B cell (primary cell): ENCODE measurements at regions not wholly inside any gene's neighbourhood (a gene's known extent, or its start where the extent isn't known, plus 50 kb on each side); places are given as distances from the start of the nearest gene placed in this dataset.
"Not testable (repeated sequence)": the region's sequence is repeated elsewhere in the genome, so short reads cannot be mapped to it uniquely, and the experiment has no call there.

Experiments used
- ATAC-seq: fragments of 200-7000 bp; cut with Tn5 transposase; one replicate; pipeline ENCODE4 v1.10.0; 2021; ENCODE audit warnings: low read depth, mild to moderate bottlenecking, moderate number of reproducible peaks, moderate library complexity
- CTCF ChIA-PET: fragments of 350-600 bp; sonication (Branson Sonifier 250); formaldehyde crosslinking; loops from one replicate; lab custom pipeline; 2021; ENCODE audit warnings: antibody characterized with exemption, inconsistent platforms; lab: Charles Lee
- POLR2A ChIA-PET: fragments of 350-600 bp; sonication (Branson Sonifier 250); formaldehyde crosslinking; loops from one replicate; lab custom pipeline; 2021; ENCODE audit warnings: antibody characterized with exemption; lab: Charles Lee
- DNase-seq: peaks from one replicate; pipeline ENCODE4 v3.0.0; 2013
- H2AFZ ChIP-seq: 2 replicates; pipeline ENCODE4 v1.6.1; 2012; ENCODE audit warnings: mild to moderate bottlenecking, low read depth, low read length; ENCODE audit not compliant: insufficient read depth, poor library complexity, severe bottlenecking
- H3K27ac ChIP-seq, 2 donors: 1 replicate in 1 of 2; 2 replicates in 1 of 2; pipeline ENCODE4 v1.5.1; 2012 to 2013; ENCODE audit warnings: low read length in 2 of 2, mild to moderate bottlenecking in 2 of 2, moderate library complexity in 1 of 2
- H3K27me3 ChIP-seq, 4 experiments: fragments of 200-600 bp in 1 of 4; sonication (generic) in 1 of 4; replicated peaks in 1 of 4; 1 replicate in 2 of 4; 2 replicates in 2 of 4; pipeline versions ENCODE4 v1.6.1 to v1.7.0; 2013 to 2016; ENCODE audit warnings: low read length in 3 of 4, mild to moderate bottlenecking in 2 of 4, mixed read lengths in 1 of 4, moderate library complexity in 1 of 4; ENCODE audit not compliant: insufficient read depth in 4 of 4, control insufficient read depth in 3 of 4; ENCODE audit errors: control extremely low read depth in 1 of 4
- H3K36me3 ChIP-seq, 2 experiments: replicated peaks in 1 of 2; 1 replicate in 1 of 2; 2 replicates in 1 of 2; pipeline versions ENCODE4 v1.6.1 to v1.7.1; 2013; ENCODE audit warnings: low read length in 1 of 2; ENCODE audit not compliant: insufficient read depth in 2 of 2, control insufficient read depth in 1 of 2; ENCODE audit errors: control extremely low read depth in 1 of 2, extremely low read depth in 1 of 2
- H3K4me1 ChIP-seq, 2 donors: fragments of 200-600 bp in 1 of 2; sonication (generic) in 1 of 2; 1 replicate in 1 of 2; 2 replicates in 1 of 2; pipeline versions ENCODE4 v1.5.1 to v1.6.1; 2013 to 2017; ENCODE audit warnings: low read length in 2 of 2; ENCODE audit not compliant: control insufficient read depth in 2 of 2, insufficient read depth in 2 of 2
- H3K4me2 ChIP-seq: replicated peaks from 2 replicates; pipeline ENCODE3; 2012; ENCODE audit warnings: mild to moderate bottlenecking, low read depth, low read length; ENCODE audit not compliant: poor library complexity, severe bottlenecking
- H3K4me3 ChIP-seq, 5 experiments: fragments of 200-600 bp in 1 of 5; sonication (generic) in 1 of 5; 1 replicate in 3 of 5; 2 replicates in 2 of 5; pipeline versions ENCODE4 v1.5.1 to v1.7.0; 2011 to 2016; ENCODE audit warnings: low read length in 4 of 5, mild to moderate bottlenecking in 4 of 5, low read depth in 2 of 5, control low read depth in 1 of 5, moderate library complexity in 1 of 5; ENCODE audit not compliant: insufficient read depth in 1 of 5; ENCODE audit errors: control extremely low read depth in 1 of 5, extremely low read depth in 1 of 5
- H3K79me2 ChIP-seq: fragments of 200-600 bp; sonication (generic); one replicate; pipeline ENCODE4 v1.6.0; 2016; ENCODE audit warnings: low read length; ENCODE audit not compliant: control insufficient read depth, insufficient read depth
- H3K9ac ChIP-seq: fragments of 200-600 bp; sonication (generic); 2 replicates; pipeline ENCODE4 v1.6.1; 2017; ENCODE audit warnings: mild to moderate bottlenecking, low read length, moderate library complexity
- H3K9me3 ChIP-seq, 3 donors: one replicate each; pipeline versions ENCODE4 v1.6.1 to v1.7.1; 2013; ENCODE audit warnings: low read length in 2 of 3; ENCODE audit not compliant: control insufficient read depth in 2 of 3, insufficient read depth in 1 of 3; ENCODE audit errors: control extremely low read depth in 1 of 3
- H4K20me1 ChIP-seq: 2 replicates; pipeline ENCODE4 v1.6.0; 2012; ENCODE audit warnings: mild to moderate bottlenecking, low read length; ENCODE audit not compliant: insufficient read depth, control insufficient read depth, poor library complexity, severe bottlenecking
- H3K27ac Mint-ChIP-seq: one replicate; pipeline ENCODE4 v1.8.0; 2021; ENCODE audit warnings: mixed read lengths
- H3K27me3 Mint-ChIP-seq: one replicate; pipeline ENCODE4 v1.8.0; 2021; ENCODE audit warnings: mixed read lengths
- H3K4me1 Mint-ChIP-seq: one replicate; pipeline ENCODE4 v1.8.0; 2021; ENCODE audit warnings: mixed read lengths
- H3K4me3 Mint-ChIP-seq: one replicate; pipeline ENCODE4 v1.8.0; 2021; ENCODE audit warnings: mixed read lengths
- H3K9me3 Mint-ChIP-seq: one replicate; pipeline ENCODE4 v1.8.0; 2022; ENCODE audit warnings: mixed read lengths; ENCODE audit not compliant: insufficient read depth
- EZH2 ChIP-seq: IDR thresholded peaks from 2 replicates; pipeline ENCODE4 v1.6.1; 2012; ENCODE audit warnings: borderline replicate concordance, low read depth, mild to moderate bottlenecking, moderate library complexity, low read length; ENCODE audit not compliant: insufficient read depth, poor library complexity, severe bottlenecking
- WGBS: methylation state at CpG from one replicate; pipeline ENCODE4 v1.1.5; 2013; ENCODE audit warnings: missing lambda C conversion rate; ENCODE audit not compliant: insufficient coverage; 5-methylcytosine and 5-hydroxymethylcytosine counted together
- intact Hi-C: fragments of 100-400 bp; cut with micrococcal nuclease; formaldehyde crosslinking; loops from one replicate; pipeline ENCODE4 v1.10.0; 2022
- TF ChIP-seq, protein P1 (sequence below): fragments of 200-600 bp; IDR thresholded peaks from one replicate; pipeline ENCODE4 v1.8.0; 2022; ENCODE audit warnings: antibody characterized with exemption, mild to moderate bottlenecking

- H3K4me1 Mint-ChIP-seq, CTCF ChIA-PET, H4K20me1 ChIP-seq, H3K27me3 ChIP-seq, H3K4me1 ChIP-seq, ATAC-seq, H3K9ac ChIP-seq, H3K27ac Mint-ChIP-seq, H3K4me3 ChIP-seq, H3K4me3 Mint-ChIP-seq, H3K79me2 ChIP-seq, H3K9me3 Mint-ChIP-seq, H3K36me3 ChIP-seq, H3K9me3 ChIP-seq, H3K4me2 ChIP-seq, H2AFZ ChIP-seq, H3K27me3 Mint-ChIP-seq, H3K27ac ChIP-seq, DNase-seq, POLR2A ChIA-PET: not testable (repeated sequence)
- 100% methylated on average over 1 of the region's 3 CpGs for WGBS
- intact Hi-C loops = loop anchor here (5.0 kb wide), 1 partner anchor 411 kb away; no protein-coding TSS in a partner anchor
Measured at GRCh38 chr10:27313586-27313985, 73.0 kb upstream of the ACBD5 start.

GRCh38 chr10:27312854-27313253, 72.3 kb upstream of the ACBD5 start:
- Mint-ChIP-seq H3K27ac (no peak overlapping the region), H3K9me3 (no peaks in the 10 kb centered on the region), H3K27me3 (peaks cover 6% of the 10 kb centered on the region), H3K4me3 (no peak overlapping the region), H3K4me1 (no peaks in the 10 kb centered on the region)
- H4K20me1 ChIP-seq = no peaks in the 10 kb centered on the region
- no peak overlapping the region for H2AFZ ChIP-seq
- no peak overlapping the region for H3K4me3 ChIP-seq
- no peak overlapping the region for H3K4me2 ChIP-seq
- ChIA-PET CTCF (no interaction called here), POLR2A (no interaction called here)
- no peaks in the 10 kb centered on the region for H3K36me3 ChIP-seq
- no peaks in the 10 kb centered on the region for H3K79me2 ChIP-seq
- intact Hi-C loops = loop anchor here (5.0 kb wide), 1 partner anchor 411 kb away; no protein-coding TSS in a partner anchor
- H3K27ac ChIP-seq = no peak overlapping the region
- DNase-seq (no peak), ATAC-seq (no peak)
- peaks cover 0 to 2% (median 0%) of the 10 kb centered on the region in 4 experiments for H3K27me3 ChIP-seq
- H3K4me1 ChIP-seq = no peaks in the 10 kb centered on the region
- no peak overlapping the region for H3K9ac ChIP-seq
- H3K9me3 ChIP-seq = no peaks in the 10 kb centered on the region
- 100% methylated on average over 3 of the region's 4 CpGs for WGBS
- TF ChIP-seq EZH2 = no peak
- TF ChIP-seq, protein P1, sequence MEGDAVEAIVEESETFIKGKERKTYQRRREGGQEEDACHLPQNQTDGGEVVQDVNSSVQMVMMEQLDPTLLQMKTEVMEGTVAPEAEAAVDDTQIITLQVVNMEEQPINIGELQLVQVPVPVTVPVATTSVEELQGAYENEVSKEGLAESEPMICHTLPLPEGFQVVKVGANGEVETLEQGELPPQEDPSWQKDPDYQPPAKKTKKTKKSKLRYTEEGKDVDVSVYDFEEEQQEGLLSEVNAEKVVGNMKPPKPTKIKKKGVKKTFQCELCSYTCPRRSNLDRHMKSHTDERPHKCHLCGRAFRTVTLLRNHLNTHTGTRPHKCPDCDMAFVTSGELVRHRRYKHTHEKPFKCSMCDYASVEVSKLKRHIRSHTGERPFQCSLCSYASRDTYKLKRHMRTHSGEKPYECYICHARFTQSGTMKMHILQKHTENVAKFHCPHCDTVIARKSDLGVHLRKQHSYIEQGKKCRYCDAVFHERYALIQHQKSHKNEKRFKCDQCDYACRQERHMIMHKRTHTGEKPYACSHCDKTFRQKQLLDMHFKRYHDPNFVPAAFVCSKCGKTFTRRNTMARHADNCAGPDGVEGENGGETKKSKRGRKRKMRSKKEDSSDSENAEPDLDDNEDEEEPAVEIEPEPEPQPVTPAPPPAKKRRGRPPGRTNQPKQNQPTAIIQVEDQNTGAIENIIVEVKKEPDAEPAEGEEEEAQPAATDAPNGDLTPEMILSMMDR = no peak

DNA sequence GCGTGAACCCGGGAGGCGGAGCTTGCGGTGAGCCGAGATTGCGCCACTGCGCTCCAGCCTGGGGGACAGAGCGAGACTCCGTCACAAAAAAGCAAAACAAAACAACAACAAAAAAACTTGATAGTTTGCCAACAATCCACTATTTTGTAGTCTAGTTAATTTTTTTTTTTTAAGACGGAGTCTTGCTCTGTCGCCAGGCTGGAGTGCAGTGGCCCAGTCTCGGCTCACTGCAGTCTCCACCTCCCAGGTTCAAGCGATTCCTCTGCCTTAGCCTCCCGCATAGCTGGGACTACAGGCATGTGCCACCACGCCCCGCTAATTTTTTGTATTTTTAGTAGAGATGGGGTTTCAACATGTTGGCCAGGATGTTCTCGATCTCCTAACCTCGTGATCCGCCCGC, 71.2 kb upstream of the ACBD5 start:
- POLR2A ChIA-PET, DNase-seq, H3K9me3 ChIP-seq, H3K9ac ChIP-seq, H3K4me1 Mint-ChIP-seq, H4K20me1 ChIP-seq, H3K79me2 ChIP-seq, H3K4me2 ChIP-seq, H3K27ac ChIP-seq, CTCF ChIA-PET, H3K27me3 ChIP-seq, ATAC-seq, H3K27me3 Mint-ChIP-seq, H3K27ac Mint-ChIP-seq, H3K4me1 ChIP-seq, H3K4me3 Mint-ChIP-seq, H3K36me3 ChIP-seq, H3K4me3 ChIP-seq, H3K9me3 Mint-ChIP-seq, H2AFZ ChIP-seq: not testable (repeated sequence)
- intact Hi-C loops = loop anchor here (5.0 kb wide), 1 partner anchor 410 kb away; no protein-coding TSS in a partner anchor
- 100% methylated on average over 6 of the region's 20 CpGs for WGBS
